ENCODE measurements at regions not wholly inside any gene's neighbourhood (a gene's known extent, or its start where the extent isn't known, plus 50 kb on each side); places are given as distances from the start of the nearest gene placed in this dataset.

- no peaks in the 10 kb centered on the region for H3K36me3 ChIP-seq (ENCODE audit: insufficient read depth)
- DNase-seq (ENCODE audit: extremely low spot score): no peak
- H3K4me3 ChIP-seq (ENCODE audit: low read depth, low read length): no peak overlapping the region
- H3K27ac ChIP-seq (ENCODE audit: low read depth): no peak overlapping the region
- WGBS: 69% methylated on average over 6 of the region's 6 CpGs
- no peaks in the 10 kb centered on the region for H3K4me1 ChIP-seq (ENCODE audit: insufficient read depth)
Observed at GRCh38 chr2:129731907-129732629, 247.4 kb upstream of the RAB6C start.

- no peaks in the 10 kb centered on the region for H3K36me3 ChIP-seq (ENCODE audit: insufficient read depth)
- no peak for DNase-seq (ENCODE audit: extremely low spot score)
- no peak overlapping the region for H3K27ac ChIP-seq (ENCODE audit: low read depth)
- no peak overlapping the region for H3K4me3 ChIP-seq (ENCODE audit: low read depth, low read length)
- H3K4me1 ChIP-seq (ENCODE audit: insufficient read depth): no peaks in the 10 kb centered on the region
- WGBS: 81% methylated on average over 7 of the region's 7 CpGs
Observed at GRCh38 chr2:129732630-129733026, 246.8 kb upstream of the RAB6C start.

GRCh38 chr2:129733041-129733440, 246.4 kb upstream of the RAB6C start:
- DNase-seq (ENCODE audit: extremely low spot score): no peak
- Histone ChIP-seq H3K36me3 (ENCODE audit: insufficient read depth) (no peaks in the 10 kb centered on the region), H3K4me1 (ENCODE audit: insufficient read depth) (no peaks in the 10 kb centered on the region), H3K27ac (ENCODE audit: low read depth) (no peak overlapping the region), H3K4me3 (ENCODE audit: low read depth, low read length) (no peak overlapping the region)
- WGBS: 81% methylated on average over 3 of the region's 3 CpGs

- Histone ChIP-seq H3K4me3 (ENCODE audit: low read depth, low read length) (no peak overlapping the region), H3K27ac (ENCODE audit: low read depth) (no peak overlapping the region), H3K4me1 (ENCODE audit: insufficient read depth) (no peaks in the 10 kb centered on the region), H3K36me3 (ENCODE audit: insufficient read depth) (no peaks in the 10 kb centered on the region)
- WGBS: 66% methylated on average over 2 of the region's 2 CpGs
- DNase-seq (ENCODE audit: extremely low spot score): no peak
Observed at GRCh38 chr2:129733579-129733978, 245.9 kb upstream of the RAB6C start.

- Histone ChIP-seq H3K4me3 (ENCODE audit: low read depth, low read length) (no peak overlapping the region), H3K4me1 (ENCODE audit: insufficient read depth) (no peaks in the 10 kb centered on the region), H3K27ac (ENCODE audit: low read depth) (no peak overlapping the region), H3K36me3 (ENCODE audit: insufficient read depth) (no peaks in the 10 kb centered on the region)
- no peak for DNase-seq (ENCODE audit: extremely low spot score)
- 86% methylated on average over 10 of the region's 10 CpGs for WGBS
Observed at GRCh38 chr2:129734343-129735034, 245.0 kb upstream of the RAB6C start.

GRCh38 chr2:129735576-129735975, 243.9 kb upstream of the RAB6C start:
- no peaks in the 10 kb centered on the region for H3K4me1 ChIP-seq (ENCODE audit: insufficient read depth)
- DNase-seq (ENCODE audit: extremely low spot score): no peak
- no peak overlapping the region for H3K4me3 ChIP-seq (ENCODE audit: low read depth, low read length)
- H3K36me3 ChIP-seq (ENCODE audit: insufficient read depth): no peaks in the 10 kb centered on the region
- H3K27ac ChIP-seq (ENCODE audit: low read depth): no peak overlapping the region
- WGBS: 96% methylated on average over 5 of the region's 6 CpGs

- Histone ChIP-seq H3K27ac (ENCODE audit: low read depth) (no peak overlapping the region), H3K4me3 (ENCODE audit: low read depth, low read length) (no peak overlapping the region), H3K36me3 (ENCODE audit: insufficient read depth) (no peaks in the 10 kb centered on the region), H3K4me1 (ENCODE audit: insufficient read depth) (no peaks in the 10 kb centered on the region)
- WGBS: 88% methylated on average over 15 of the region's 15 CpGs
- DNase-seq (ENCODE audit: extremely low spot score): no peak
Observed at GRCh38 chr2:129737660-129738527, 241.6 kb upstream of the RAB6C start.

- H3K27ac ChIP-seq (ENCODE audit: low read depth): no peak overlapping the region
- H3K36me3 ChIP-seq (ENCODE audit: insufficient read depth): no peaks in the 10 kb centered on the region
- no peak for DNase-seq (ENCODE audit: extremely low spot score)
- no peaks in the 10 kb centered on the region for H3K4me1 ChIP-seq (ENCODE audit: insufficient read depth)
- H3K4me3 ChIP-seq (ENCODE audit: low read depth, low read length): no peak overlapping the region
- 93% methylated on average over 16 of the region's 16 CpGs for WGBS
Observed at GRCh38 chr2:129738799-129739198, 240.7 kb upstream of the RAB6C start.

- DNase-seq (ENCODE audit: extremely low spot score): no peak
- Histone ChIP-seq H3K36me3 (ENCODE audit: insufficient read depth) (no peaks in the 10 kb centered on the region), H3K27ac (ENCODE audit: low read depth) (no peak overlapping the region), H3K4me1 (ENCODE audit: insufficient read depth) (peaks cover 2% of the 10 kb centered on the region), H3K4me3 (ENCODE audit: low read depth, low read length) (no peak overlapping the region)
- 86% methylated on average over 7 of the region's 7 CpGs for WGBS
Observed at GRCh38 chr2:129740504-129740903, 239.0 kb upstream of the RAB6C start.

- DNase-seq (ENCODE audit: extremely low spot score): no peak
- peaks cover 2% of the 10 kb centered on the region for H3K4me1 ChIP-seq (ENCODE audit: insufficient read depth)
- H3K27ac ChIP-seq (ENCODE audit: low read depth): no peak overlapping the region
- WGBS: 89% methylated on average over 7 of the region's 7 CpGs
- H3K36me3 ChIP-seq (ENCODE audit: insufficient read depth): no peaks in the 10 kb centered on the region
- no peak overlapping the region for H3K4me3 ChIP-seq (ENCODE audit: low read depth, low read length)
Observed at GRCh38 chr2:129741165-129741564, 238.3 kb upstream of the RAB6C start.

GRCh38 chr2:129741623-129742022, 237.8 kb upstream of the RAB6C start:
- WGBS: 84% methylated on average over 12 of the region's 12 CpGs
- Histone ChIP-seq H3K27ac (ENCODE audit: low read depth) (no peak overlapping the region), H3K4me3 (ENCODE audit: low read depth, low read length) (no peak overlapping the region), H3K4me1 (ENCODE audit: insufficient read depth) (peaks cover 2% of the 10 kb centered on the region), H3K36me3 (ENCODE audit: insufficient read depth) (no peaks in the 10 kb centered on the region)
- no peak for DNase-seq (ENCODE audit: extremely low spot score)

GRCh38 chr2:129742415-129743180, 236.9 kb upstream of the RAB6C start:
- Histone ChIP-seq H3K36me3 (ENCODE audit: insufficient read depth) (no peaks in the 10 kb centered on the region), H3K4me1 (ENCODE audit: insufficient read depth) (peaks cover 2% of the 10 kb centered on the region), H3K27ac (ENCODE audit: low read depth) (no peak overlapping the region), H3K4me3 (ENCODE audit: low read depth, low read length) (no peak overlapping the region)
- no peak for DNase-seq (ENCODE audit: extremely low spot score)
- WGBS: 90% methylated on average over 23 of the region's 23 CpGs

- H3K4me3 ChIP-seq (ENCODE audit: low read depth, low read length): no peak overlapping the region
- 94% methylated on average over 7 of the region's 7 CpGs for WGBS
- H3K4me1 ChIP-seq (ENCODE audit: insufficient read depth): peaks cover 2% of the 10 kb centered on the region
- no peak for DNase-seq (ENCODE audit: extremely low spot score)
- H3K36me3 ChIP-seq (ENCODE audit: insufficient read depth): no peaks in the 10 kb centered on the region
- H3K27ac ChIP-seq (ENCODE audit: low read depth): no peak overlapping the region
Observed at GRCh38 chr2:129744141-129744540, 235.3 kb upstream of the RAB6C start.

Measured in urinary bladder (tissue), 3 donors.